ENCODE measurements at regions not wholly inside any gene's neighbourhood (a gene's known extent, or its start where the extent isn't known, plus 50 kb on each side); places are given as distances from the start of the nearest gene placed in this dataset.

DNA sequence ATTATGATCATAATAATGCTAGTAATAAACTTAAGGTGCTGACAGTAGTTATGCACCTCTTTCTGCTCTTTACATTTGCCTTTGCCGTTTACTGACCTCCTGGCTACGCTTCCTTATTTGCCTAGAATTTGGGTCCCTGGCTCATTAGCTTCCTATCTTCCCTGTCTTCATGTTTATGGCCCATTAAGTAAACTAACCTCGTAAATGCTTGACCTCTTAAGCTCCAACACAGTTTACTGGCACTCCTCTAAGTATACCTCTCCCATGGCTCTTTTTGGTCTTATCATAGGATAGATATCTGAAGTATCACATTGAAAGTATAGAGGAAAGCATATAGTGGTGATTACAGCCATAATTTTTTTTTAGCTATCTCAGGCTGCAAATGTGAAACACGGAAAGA, 657.3 kb upstream of the SLC39A10 start:
- TF ChIP-seq POLR2A (IDR thresholded peaks at IDR 0.05; ENCODE audit: low read depth, low read length) (no peak), POLR2AphosphoS5 (IDR thresholded peaks at IDR 0.05; ENCODE audit: low read depth, low read length) (no peak)

Measured in GM12892 (cell line).